Glutamatergic neuron (in vitro differentiated cells): ENCODE measurements at regions not wholly inside any gene's neighbourhood (a gene's known extent, or its start where the extent isn't known, plus 50 kb on each side); places are given as distances from the start of the nearest gene placed in this dataset.
"Not testable (repeated sequence)": the region's sequence is repeated elsewhere in the genome, so short reads cannot be mapped to it uniquely, and the experiment has no call there.

Experiments
- DNase-seq: peaks from one replicate; pipeline ENCODE4 v3.0.0; 2022
- H3K27ac Mint-ChIP-seq: one replicate; pipeline ENCODE4 v1.8.0; 2020; ENCODE audit warnings: mild to moderate bottlenecking, mixed read lengths, inconsistent platforms; ENCODE audit not compliant: unreplicated experiment
- H3K27me3 Mint-ChIP-seq: one replicate; pipeline ENCODE4 v1.8.0; 2020; ENCODE audit warnings: mild to moderate bottlenecking, moderate library complexity, mixed read lengths, inconsistent platforms; ENCODE audit not compliant: unreplicated experiment
- H3K36me3 Mint-ChIP-seq: one replicate; pipeline ENCODE4 v1.8.0; 2020; ENCODE audit warnings: mild to moderate bottlenecking, mixed read lengths, inconsistent platforms; ENCODE audit not compliant: unreplicated experiment
- H3K4me1 Mint-ChIP-seq: one replicate; pipeline ENCODE4 v1.8.0; 2020; ENCODE audit warnings: mild to moderate bottlenecking, low read depth, mixed read lengths, inconsistent platforms; ENCODE audit not compliant: unreplicated experiment
- H3K4me3 Mint-ChIP-seq: one replicate; pipeline ENCODE4 v1.8.0; 2020; ENCODE audit warnings: mild to moderate bottlenecking, mixed read lengths, inconsistent platforms; ENCODE audit not compliant: unreplicated experiment
- H3K9me3 Mint-ChIP-seq: one replicate; pipeline ENCODE4 v1.8.0; 2020; ENCODE audit warnings: mild to moderate bottlenecking, moderate library complexity, mixed read lengths, inconsistent platforms; ENCODE audit not compliant: unreplicated experiment

DNA sequence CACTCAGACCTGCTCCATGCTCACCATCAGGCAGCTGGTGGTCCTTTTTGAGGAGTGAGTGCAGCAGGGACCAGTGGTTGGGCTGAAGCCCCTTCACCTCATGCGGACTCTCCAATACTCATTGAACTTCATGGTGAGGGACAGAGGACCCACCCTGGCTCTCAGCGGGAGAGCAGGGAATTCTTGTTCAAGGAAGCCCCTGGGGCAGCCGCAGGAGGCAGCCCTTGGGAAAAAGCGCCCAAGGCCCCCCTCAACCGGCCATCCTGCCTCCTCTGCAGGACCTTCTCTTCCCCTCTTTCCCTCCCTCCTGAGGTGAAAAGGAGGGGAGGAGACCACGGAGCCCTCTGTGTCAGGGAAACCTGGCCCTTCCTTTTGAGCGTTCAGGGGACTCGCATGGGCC, 4510.9 kb upstream of the OR11H1 start:
- not testable (repeated sequence) for H3K4me3 Mint-ChIP-seq, H3K27me3 Mint-ChIP-seq, H3K4me1 Mint-ChIP-seq, H3K9me3 Mint-ChIP-seq, H3K36me3 Mint-ChIP-seq, DNase-seq, H3K27ac Mint-ChIP-seq

DNA sequence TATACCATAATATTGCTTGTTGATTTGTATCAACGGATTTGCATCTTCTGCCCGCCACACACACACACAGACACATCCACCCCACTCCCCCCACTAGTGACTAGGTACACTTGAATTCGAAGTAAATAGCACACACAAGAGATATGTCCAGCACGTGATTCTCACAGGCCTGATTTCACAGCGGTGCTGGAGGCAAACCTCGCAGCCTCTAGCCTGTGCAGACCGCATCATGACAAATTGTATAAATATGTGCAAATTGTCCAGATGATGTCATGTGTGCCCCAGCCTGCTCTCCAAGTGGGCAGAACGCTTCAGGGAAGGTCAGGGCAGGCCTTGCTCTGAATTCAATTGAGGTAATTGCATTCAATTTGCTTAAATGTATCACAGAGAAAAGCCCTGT, 4507.5 kb upstream of the OR11H1 start:
- not testable (repeated sequence) for H3K36me3 Mint-ChIP-seq, H3K27ac Mint-ChIP-seq, H3K4me1 Mint-ChIP-seq, H3K27me3 Mint-ChIP-seq, DNase-seq, H3K4me3 Mint-ChIP-seq, H3K9me3 Mint-ChIP-seq

GRCh38 chr22:11026541-11026940, 4501.5 kb upstream of the OR11H1 start:
- not testable (repeated sequence) for H3K4me3 Mint-ChIP-seq, H3K4me1 Mint-ChIP-seq, H3K27ac Mint-ChIP-seq, DNase-seq
- peaks cover 14% of the 10 kb centered on the region for H3K36me3 Mint-ChIP-seq
- H3K27me3 Mint-ChIP-seq: peaks cover 13% of the 10 kb centered on the region
- peaks cover 39% of the 10 kb centered on the region for H3K9me3 Mint-ChIP-seq

DNA sequence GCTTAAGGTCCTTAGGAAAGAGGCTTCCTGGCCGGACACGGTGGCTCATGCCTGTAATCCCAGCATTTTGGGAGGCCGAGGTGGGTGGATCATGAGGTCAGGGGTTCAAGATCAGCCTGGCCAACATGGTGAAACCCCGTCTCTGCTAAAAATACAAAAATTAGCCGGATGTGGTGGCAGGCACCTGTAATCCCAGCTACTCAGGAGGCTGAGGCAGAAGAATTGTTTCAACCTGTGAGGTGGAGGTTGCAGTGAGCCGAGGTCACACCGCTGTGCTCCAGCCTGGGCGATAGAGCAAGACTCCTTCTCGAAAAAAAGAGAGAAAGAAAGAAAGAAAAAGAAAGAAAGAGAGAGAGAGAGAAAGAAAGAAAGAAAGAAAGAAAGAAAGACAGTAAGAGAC, 4500.9 kb upstream of the OR11H1 start:
- peaks cover 16% of the 10 kb centered on the region for H3K36me3 Mint-ChIP-seq
- not testable (repeated sequence) for H3K4me3 Mint-ChIP-seq, H3K27ac Mint-ChIP-seq, DNase-seq, H3K4me1 Mint-ChIP-seq
- peaks cover 45% of the 10 kb centered on the region for H3K9me3 Mint-ChIP-seq
- H3K27me3 Mint-ChIP-seq: peaks cover 13% of the 10 kb centered on the region

GRCh38 chr22:11027532-11027931, 4500.5 kb upstream of the OR11H1 start:
- peaks cover 19% of the 10 kb centered on the region for H3K36me3 Mint-ChIP-seq

DNA sequence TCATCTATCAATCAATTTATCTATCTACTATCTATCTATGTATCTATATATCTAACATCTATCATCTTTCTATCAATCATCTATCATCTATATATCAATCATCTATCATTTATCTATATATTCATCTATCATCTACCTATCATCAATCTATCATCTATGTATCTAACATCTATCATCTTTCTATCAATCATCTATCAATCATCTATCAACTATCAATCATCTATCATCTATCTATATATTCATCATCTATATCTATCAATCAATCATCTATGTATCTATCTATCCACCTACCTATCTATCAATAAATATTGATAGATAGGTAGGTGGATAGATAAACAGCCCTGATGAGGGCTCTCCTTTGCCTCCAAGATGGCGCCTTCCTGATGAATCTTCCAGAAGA, 4499.8 kb upstream of the OR11H1 start:
- not testable (repeated sequence) for H3K4me3 Mint-ChIP-seq, DNase-seq, H3K27ac Mint-ChIP-seq, H3K4me1 Mint-ChIP-seq
- peaks cover 54% of the 10 kb centered on the region for H3K9me3 Mint-ChIP-seq
- peaks cover 19% of the 10 kb centered on the region for H3K36me3 Mint-ChIP-seq
- peaks cover 20% of the 10 kb centered on the region for H3K27me3 Mint-ChIP-seq

More at GRCh38 chr22:11027532-11027931, 4500.5 kb upstream of the OR11H1 start:
- H3K4me1 Mint-ChIP-seq, H3K27ac Mint-ChIP-seq, DNase-seq, H3K4me3 Mint-ChIP-seq: not testable (repeated sequence)
- Mint-ChIP-seq H3K27me3 (peaks cover 15% of the 10 kb centered on the region), H3K9me3 (peaks cover 48% of the 10 kb centered on the region)

- H3K27me3 Mint-ChIP-seq: peaks cover 24% of the 10 kb centered on the region
- not testable (repeated sequence) for DNase-seq, H3K4me1 Mint-ChIP-seq, H3K4me3 Mint-ChIP-seq, H3K27ac Mint-ChIP-seq
- H3K36me3 Mint-ChIP-seq: peaks cover 21% of the 10 kb centered on the region
- peaks cover 64% of the 10 kb centered on the region for H3K9me3 Mint-ChIP-seq
Measured at GRCh38 chr22:11029534-11029933, 4498.5 kb upstream of the OR11H1 start.

DNA sequence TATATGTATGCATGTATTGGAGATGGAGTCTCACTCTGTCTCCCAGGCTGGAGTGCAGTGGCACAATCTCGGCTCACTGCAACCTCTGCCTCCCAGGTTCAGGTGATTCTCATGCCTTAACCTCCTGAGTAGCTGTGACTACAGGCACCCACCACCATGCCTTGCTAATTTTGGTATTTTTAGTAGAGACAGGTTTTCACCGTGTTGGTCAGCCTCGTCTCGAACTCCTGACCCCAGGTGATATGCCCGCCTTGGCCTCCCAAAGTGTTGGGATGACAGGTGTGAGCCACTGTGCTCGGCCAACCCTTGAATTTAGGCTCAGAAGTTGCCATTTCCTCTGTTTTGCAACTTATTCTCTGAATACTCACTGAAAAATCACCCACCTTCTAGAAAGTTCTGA, 4498.0 kb upstream of the OR11H1 start:
- Mint-ChIP-seq H3K36me3 (peaks cover 25% of the 10 kb centered on the region), H3K9me3 (peaks cover 68% of the 10 kb centered on the region), H3K27me3 (peaks cover 28% of the 10 kb centered on the region)
- H3K4me3 Mint-ChIP-seq, H3K27ac Mint-ChIP-seq, H3K4me1 Mint-ChIP-seq, DNase-seq: not testable (repeated sequence)

- peaks cover 70% of the 10 kb centered on the region for H3K9me3 Mint-ChIP-seq
- DNase-seq, H3K4me1 Mint-ChIP-seq, H3K27ac Mint-ChIP-seq, H3K4me3 Mint-ChIP-seq: not testable (repeated sequence)
- H3K36me3 Mint-ChIP-seq: peaks cover 25% of the 10 kb centered on the region
- H3K27me3 Mint-ChIP-seq: peaks cover 25% of the 10 kb centered on the region
Measured at GRCh38 chr22:11030571-11031410, 4497.2 kb upstream of the OR11H1 start.

GRCh38 chr22:11032115-11032514, 4495.9 kb upstream of the OR11H1 start:
- not testable (repeated sequence) for DNase-seq, H3K4me1 Mint-ChIP-seq, H3K4me3 Mint-ChIP-seq, H3K27ac Mint-ChIP-seq
- peaks cover 32% of the 10 kb centered on the region for H3K36me3 Mint-ChIP-seq
- H3K9me3 Mint-ChIP-seq: peaks cover 74% of the 10 kb centered on the region
- H3K27me3 Mint-ChIP-seq: peaks cover 29% of the 10 kb centered on the region

DNA sequence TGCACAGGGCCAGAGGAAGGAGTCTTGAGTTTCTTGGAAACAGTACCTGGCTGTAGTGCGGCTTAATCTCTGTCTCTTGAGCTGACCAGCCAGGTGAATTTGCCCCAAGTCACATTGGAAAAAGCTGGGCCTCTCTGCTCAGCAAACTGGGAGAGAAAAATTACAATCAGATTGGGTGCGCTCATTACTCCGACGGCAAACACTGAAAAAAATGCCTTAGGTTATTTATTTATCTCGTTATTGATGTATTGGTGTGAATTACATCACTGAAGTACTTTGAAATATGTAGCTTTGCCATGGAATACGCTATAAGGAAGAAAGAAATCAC, 4493.4 kb upstream of the OR11H1 start:
- Mint-ChIP-seq H3K27me3 (peaks cover 39% of the 10 kb centered on the region), H3K36me3 (peaks cover 40% of the 10 kb centered on the region), H3K9me3 (peaks cover 85% of the 10 kb centered on the region)
- H3K4me3 Mint-ChIP-seq, H3K4me1 Mint-ChIP-seq, H3K27ac Mint-ChIP-seq, DNase-seq: not testable (repeated sequence)

DNA sequence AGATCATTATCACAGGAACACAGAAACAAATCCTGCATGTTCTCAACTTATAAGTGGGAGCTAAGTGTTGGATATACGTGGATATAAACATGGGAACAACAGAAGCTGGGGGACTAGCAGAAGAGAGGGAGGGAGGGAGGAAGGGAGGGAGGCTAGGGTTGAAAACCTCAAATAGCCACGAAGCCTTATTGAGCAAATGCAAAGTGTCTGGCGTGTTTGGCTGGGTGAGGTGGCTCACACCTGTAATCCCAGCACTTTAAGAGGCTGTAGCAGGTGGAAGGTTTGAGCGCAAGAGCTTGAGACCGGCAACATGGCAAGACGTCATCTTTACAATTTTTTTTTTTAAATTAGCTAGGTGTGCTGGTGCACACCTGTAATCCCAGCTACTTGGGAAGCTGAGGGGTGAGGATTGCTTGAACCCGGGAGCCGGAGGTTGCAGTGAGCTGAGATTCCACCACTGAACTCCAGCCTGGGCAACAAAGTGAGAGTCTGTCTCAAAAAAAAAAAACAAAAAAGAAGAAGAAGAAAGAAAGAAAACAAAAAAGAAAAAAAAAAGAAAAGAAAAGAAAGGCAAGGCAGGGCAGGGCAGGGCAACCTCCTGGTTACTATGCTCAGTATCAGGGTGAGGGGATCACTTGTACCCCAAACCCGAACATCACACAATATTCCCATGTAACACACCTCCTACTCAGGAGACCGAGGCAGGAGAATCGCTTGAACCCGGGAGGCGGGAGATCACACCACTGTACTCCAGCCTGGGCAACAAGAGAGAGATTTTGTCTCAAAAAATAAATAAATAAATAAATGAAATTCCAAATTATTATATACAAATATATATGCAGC, 4492.7 kb upstream of the OR11H1 start:
- Mint-ChIP-seq H3K36me3 (peaks cover 43% of the 10 kb centered on the region), H3K27me3 (peaks cover 40% of the 10 kb centered on the region), H3K9me3 (peaks cover 87% of the 10 kb centered on the region)
- not testable (repeated sequence) for H3K27ac Mint-ChIP-seq, H3K4me1 Mint-ChIP-seq, DNase-seq, H3K4me3 Mint-ChIP-seq
